DOHH2 (cell line): ENCODE measurements at regions not wholly inside any gene's neighbourhood (a gene's known extent, or its start where the extent isn't known, plus 50 kb on each side); places are given as distances from the start of the nearest gene placed in this dataset.

ENCODE experiments used
- CTCF ChIP-seq: fragments of 200-600 bp; sonication (generic); IDR thresholded peaks from one replicate; pipeline ENCODE4 v1.5.1; 2014; ENCODE audit warnings: antibody characterized with exemption, mild to moderate bottlenecking, low read depth, low read length; ENCODE audit not compliant: poor library complexity, severe bottlenecking
- EZH2phosphoT487 ChIP-seq: fragments of 200-600 bp; sonication (generic); IDR thresholded peaks from 2 replicates; pipeline ENCODE4 v1.6.1; 2017; ENCODE audit warnings: borderline replicate concordance, mild to moderate bottlenecking, antibody characterized with exemption, low read length, moderate library complexity, mixed read lengths

GRCh38 chr17:11122908-11123307, 118.1 kb upstream of the SHISA6 start:
- TF ChIP-seq CTCF (no peak), EZH2phosphoT487 (no peak)
